ENCODE measurements at regions not wholly inside any gene's neighbourhood (a gene's known extent, or its start where the extent isn't known, plus 50 kb on each side); places are given as distances from the start of the nearest gene placed in this dataset.

- in situ Hi-C loops (cut with HindIII; ENCODE audit: extremely low pct_ligation_motif_present, low pct_unique_long_range_greater_than_20kb) (no loop called here), intact Hi-C loops (cut with micrococcal nuclease; ENCODE audit: unreplicated experiment) (no loop called here)
- Histone ChIP-seq H3K9ac (ENCODE audit: insufficient read depth, low read depth, low read length) (no peak overlapping the region), H3K27ac (ENCODE audit: extremely low read length, insufficient read depth, low read length) (no peak overlapping the region), H2AFZ (ENCODE audit: low read length) (no peak overlapping the region), H3K4me1 (ENCODE audit: insufficient read depth, low read length) (peaks cover 8% of the 10 kb centered on the region), H3K27me3 (ENCODE audit: control insufficient read depth in 1 of 2, insufficient read depth in 2 of 2, low read length in 2 of 2) (no peaks in the 10 kb centered on the region), H3K36me3 (replicated peaks in 1 of 2; ENCODE audit: control insufficient read depth in 1 of 2, insufficient read depth in 2 of 2, low read length in 2 of 2) (peaks cover 15 to 43% of the 10 kb centered on the region in 2 experiments), H3K4me3 (replicated peaks in 1 of 3; ENCODE audit: insufficient read depth in 1 of 3, low read depth in 2 of 3, low read length in 3 of 3) (no peak overlapping the region), H3K9me3 (ENCODE audit: low read length) (no peaks in the 10 kb centered on the region), H4K20me1 (ENCODE audit: insufficient read depth, low read length) (peaks cover 16% of the 10 kb centered on the region; the same call in 1 of the 2 replicates), H3K79me2 (ENCODE audit: insufficient read depth, low read length) (peaks cover 25% of the 10 kb centered on the region), H3K4me2 (ENCODE audit: low read depth, low read length) (no peak overlapping the region)
- ATAC-seq (no peak), DNase-seq (ENCODE audit: low spot score) (no peak), FAIRE-seq (no peak)
- no TSS peak for BruUV-seq (replicated peaks)
- POLR2A ChIA-PET = no interaction called here
- WGBS (ENCODE audit: low lambda C conversion rate) = 100% methylated on average over 1 of the region's 5 CpGs
- TF ChIP-seq DMAP1 (CRISPR knock-in tag; IDR thresholded peaks at IDR 0.05) (no peak), ZNF276 (CRISPR knock-in tag; IDR thresholded peaks at IDR 0.05; ENCODE audit: low read depth) (no peak), IKZF1 (IDR thresholded peaks at IDR 0.05) (no peak), RBAK (CRISPR knock-in tag; IDR thresholded peaks at IDR 0.05) (0 out of 2 replicates have a peak, but pooled peaks have one; percentile 46), LCORL (IDR thresholded peaks at IDR 0.05) (0 out of 2 replicates have a peak, but pooled peaks have one; percentile 22), LCORL (CRISPR knock-in tag; IDR thresholded peaks at IDR 0.05) (no peak), EED (CRISPR knock-in tag; IDR thresholded peaks at IDR 0.05) (no peak), ZEB1 (IDR thresholded peaks at IDR 0.05; ENCODE audit: insufficient replicate concordance, low read depth) (no peak), CSRNP1 (CRISPR knock-in tag; IDR thresholded peaks at IDR 0.05) (no peak), AKNA (CRISPR knock-in tag; IDR thresholded peaks at IDR 0.05; ENCODE audit: borderline replicate concordance) (no peak), ZNF761 (CRISPR knock-in tag; conservative IDR thresholded peaks at IDR 0.05) (no peak), PRMT3 (CRISPR knock-in tag; IDR thresholded peaks at IDR 0.05; ENCODE audit: borderline replicate concordance, low read depth) (no peak), GPN1 (CRISPR knock-in tag; IDR thresholded peaks at IDR 0.05; ENCODE audit: borderline replicate concordance) (no peak)
- CTCF ChIA-PET (ENCODE audit: low intra/inter-chr PET ratio, low total read pairs) = no interaction called here
Observed at GRCh38 chr22:25380122-25380747, 160.8 kb downstream of the CRYBB2 start.

All from HepG2 (cell line).